ENCODE measurements at regions not wholly inside any gene's neighbourhood (a gene's known extent, or its start where the extent isn't known, plus 50 kb on each side); places are given as distances from the start of the nearest gene placed in this dataset.

- DNase-seq: no peak
These were observed 423.9 kb upstream of the USP24 start for GRCh38 chr1:55639051-55639450.

GRCh38 chr1:55636696-55637095 is 421.5 kb upstream of the USP24 start:
- DNase-seq: no peak

- no peak for DNase-seq
These were observed 420.7 kb upstream of the USP24 start for GRCh38 chr1:55635856-55636255.

GRCh38 chr1:55634516-55634915 is 419.4 kb upstream of the USP24 start:
- DNase-seq: no peak

- no peak for DNase-seq
These were observed 417.7 kb upstream of the USP24 start for GRCh38 chr1:55632906-55633305.

- DNase-seq: peak; percentile 1
These were observed 416.9 kb upstream of the USP24 start for GRCh38 chr1:55632058-55632457.

- DNase-seq: no peak
These were observed 416.3 kb upstream of the USP24 start for GRCh38 chr1:55631509-55631908.

GRCh38 chr1:55626326-55626725 is 411.2 kb upstream of the USP24 start:
- no peak for DNase-seq

GRCh38 chr1:55624766-55625165 is 409.6 kb upstream of the USP24 start:
- no peak for DNase-seq

- no peak for DNase-seq
These were observed 408.1 kb upstream of the USP24 start for GRCh38 chr1:55623311-55623710.

- DNase-seq: no peak
These were observed 406.9 kb upstream of the USP24 start for GRCh38 chr1:55622074-55622473.

- no peak for DNase-seq
These were observed 403.0 kb upstream of the USP24 start for GRCh38 chr1:55618199-55618598.

GRCh38 chr1:55617288-55617982 is 402.3 kb upstream of the USP24 start:
- DNase-seq: no peak

GRCh38 chr1:55612988-55613387 is 397.8 kb upstream of the USP24 start:
- DNase-seq: no peak

- DNase-seq: no peak
These were observed 396.0 kb upstream of the USP24 start for GRCh38 chr1:55611123-55611522.

- DNase-seq: no peak
These were observed 395.0 kb upstream of the USP24 start for GRCh38 chr1:55610203-55610602.

GRCh38 chr1:55609630-55610029 is 394.5 kb upstream of the USP24 start:
- DNase-seq: no peak

GRCh38 chr1:55605155-55605554 is 390.0 kb upstream of the USP24 start:
- DNase-seq: no peak

GRCh38 chr1:55604749-55605148 is 389.6 kb upstream of the USP24 start:
- DNase-seq: no peak

- DNase-seq: no peak
These were observed 389.0 kb upstream of the USP24 start for GRCh38 chr1:55604179-55604578.

- no peak for DNase-seq
These were observed 385.1 kb upstream of the USP24 start for GRCh38 chr1:55600242-55600641.

- DNase-seq: no peak
These were observed 382.7 kb upstream of the USP24 start for GRCh38 chr1:55597910-55598309.

GRCh38 chr1:55594701-55595100 is 379.5 kb upstream of the USP24 start:
- DNase-seq: no peak

- DNase-seq: no peak
These were observed 378.1 kb upstream of the USP24 start for GRCh38 chr1:55593298-55593697.

GRCh38 chr1:55592122-55592521 is 377.0 kb upstream of the USP24 start:
- DNase-seq: no peak
